HUES6 (cell line): ENCODE measurements at regions not wholly inside any gene's neighbourhood (a gene's known extent, or its start where the extent isn't known, plus 50 kb on each side); places are given as distances from the start of the nearest gene placed in this dataset.

Experiments
- H3K27ac ChIP-seq: 2 replicates; pipeline ENCODE4 v1.7.0; 2013; ENCODE audit warnings: low read depth, mild to moderate bottlenecking, low read length, inconsistent platforms
- H3K27me3 ChIP-seq: 2 replicates; pipeline ENCODE4 v1.6.1; 2013; ENCODE audit warnings: low read length; ENCODE audit not compliant: control insufficient read depth, insufficient read depth
- H3K36me3 ChIP-seq: 2 replicates; pipeline ENCODE4 v1.6.1; 2013; ENCODE audit warnings: low read length; ENCODE audit not compliant: control insufficient read depth, insufficient read depth
- H3K4me1 ChIP-seq: 2 replicates; pipeline ENCODE4 v1.6.1; 2013; ENCODE audit warnings: low read length; ENCODE audit not compliant: control insufficient read depth, insufficient read depth
- H3K4me3 ChIP-seq: 2 replicates; pipeline ENCODE4 v1.5.1; 2013; ENCODE audit warnings: low read depth, low read length
- H3K9ac ChIP-seq: one replicate; pipeline ENCODE4 v1.6.1; 2013; ENCODE audit warnings: mild to moderate bottlenecking, low read length
- H3K9me3 ChIP-seq: 2 replicates; pipeline ENCODE4 v1.6.1; 2013; ENCODE audit warnings: low read depth, low read length; ENCODE audit not compliant: control insufficient read depth, insufficient read depth

- H3K4me3 ChIP-seq: no peak overlapping the region
- H3K9ac ChIP-seq: no peak overlapping the region
- peaks cover 12% of the 10 kb centered on the region for H3K4me1 ChIP-seq
- H3K9me3 ChIP-seq: peaks cover 10% of the 10 kb centered on the region; the same call in 1 of the 2 replicates
- H3K36me3 ChIP-seq: no peaks in the 10 kb centered on the region
- no peaks in the 10 kb centered on the region for H3K27me3 ChIP-seq
- no peak overlapping the region for H3K27ac ChIP-seq
These were observed 451.9 kb downstream of the ETS1 start for GRCh38 chr11:128135451-128135850.

- Histone ChIP-seq H3K9ac (no peak overlapping the region), H3K27ac (no peak overlapping the region), H3K9me3 (0 out of 2 replicates have a peak, but pooled peaks cover 2% of the 10 kb centered on the region), H3K4me3 (no peak overlapping the region), H3K4me1 (peaks cover 12% of the 10 kb centered on the region), H3K36me3 (no peaks in the 10 kb centered on the region), H3K27me3 (no peaks in the 10 kb centered on the region)
These were observed 453.9 kb downstream of the ETS1 start for GRCh38 chr11:128133501-128133900.

- H3K27me3 ChIP-seq: no peaks in the 10 kb centered on the region
- H3K9me3 ChIP-seq: no peaks in the 10 kb centered on the region
- no peak overlapping the region for H3K4me3 ChIP-seq
- no peaks in the 10 kb centered on the region for H3K36me3 ChIP-seq
- peaks cover 8% of the 10 kb centered on the region; the same call in 1 of the 2 replicates for H3K4me1 ChIP-seq
- H3K27ac ChIP-seq: no peak overlapping the region
- H3K9ac ChIP-seq: no peak overlapping the region
These were observed 457.3 kb downstream of the ETS1 start for GRCh38 chr11:128130052-128130451.

- H3K27ac ChIP-seq: no peak overlapping the region
- no peaks in the 10 kb centered on the region for H3K36me3 ChIP-seq
- no peaks in the 10 kb centered on the region for H3K9me3 ChIP-seq
- H3K4me1 ChIP-seq: no peaks in the 10 kb centered on the region
- no peaks in the 10 kb centered on the region for H3K27me3 ChIP-seq
- H3K9ac ChIP-seq: no peak overlapping the region
- no peak overlapping the region for H3K4me3 ChIP-seq
These were observed 461.6 kb downstream of the ETS1 start for GRCh38 chr11:128125723-128126122.

DNA sequence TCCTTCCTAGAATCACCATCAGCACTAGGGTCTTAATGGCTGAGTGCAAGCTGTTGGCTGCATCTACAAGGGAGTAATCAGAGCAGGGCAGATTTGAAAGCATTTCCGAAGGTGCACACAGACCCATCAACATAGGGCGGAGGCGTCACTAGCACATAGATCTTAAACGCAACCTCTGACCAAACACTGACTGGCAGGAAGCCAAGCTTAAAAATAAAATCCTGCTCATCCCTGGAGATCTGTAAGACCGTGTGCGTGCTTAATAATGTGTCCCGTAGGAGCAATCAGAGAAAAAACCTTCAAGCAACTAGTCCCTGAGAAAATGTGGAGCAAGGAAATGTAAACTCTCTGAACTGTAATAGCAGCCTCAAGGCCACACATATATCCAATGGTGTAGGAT lies 470.5 kb downstream of the ETS1 start:
- no peak overlapping the region for H3K4me3 ChIP-seq
- H3K36me3 ChIP-seq: no peaks in the 10 kb centered on the region
- no peaks in the 10 kb centered on the region for H3K27me3 ChIP-seq
- no peak overlapping the region for H3K27ac ChIP-seq
- no peaks in the 10 kb centered on the region for H3K9me3 ChIP-seq
- no peak overlapping the region for H3K9ac ChIP-seq
- no peaks in the 10 kb centered on the region for H3K4me1 ChIP-seq

- no peak overlapping the region for H3K27ac ChIP-seq
- H3K4me1 ChIP-seq: no peaks in the 10 kb centered on the region
- no peaks in the 10 kb centered on the region for H3K36me3 ChIP-seq
- no peak overlapping the region for H3K9ac ChIP-seq
- H3K4me3 ChIP-seq: no peak overlapping the region
- H3K27me3 ChIP-seq: no peaks in the 10 kb centered on the region
- no peaks in the 10 kb centered on the region for H3K9me3 ChIP-seq
These were observed 470.9 kb downstream of the ETS1 start for GRCh38 chr11:128116447-128116846.

DNA sequence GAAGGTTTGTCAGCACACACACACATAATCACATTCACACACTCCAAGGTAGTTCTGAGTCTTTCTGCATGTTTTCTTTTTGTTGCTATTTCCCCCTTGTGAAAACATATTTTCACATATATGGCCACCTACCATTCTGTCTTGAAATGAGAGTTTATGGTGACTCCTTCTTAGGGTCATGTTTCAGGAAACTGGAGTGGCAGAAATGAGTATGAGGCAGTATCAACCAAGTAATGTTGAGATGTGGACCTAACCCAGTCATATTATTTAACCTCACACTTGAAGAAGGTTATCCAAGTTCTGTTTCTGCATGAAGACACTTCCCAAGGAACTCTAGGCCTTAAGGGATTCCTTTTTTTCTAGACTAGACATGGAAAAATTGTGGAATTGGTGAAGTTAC lies 481.4 kb downstream of the ETS1 start:
- Histone ChIP-seq H3K27ac (no peak overlapping the region), H3K36me3 (no peaks in the 10 kb centered on the region), H3K9ac (no peak overlapping the region), H3K9me3 (no peaks in the 10 kb centered on the region), H3K27me3 (no peaks in the 10 kb centered on the region), H3K4me3 (no peak overlapping the region), H3K4me1 (no peaks in the 10 kb centered on the region)

- Histone ChIP-seq H3K27ac (no peak overlapping the region), H3K27me3 (no peaks in the 10 kb centered on the region), H3K4me3 (no peak overlapping the region), H3K36me3 (no peaks in the 10 kb centered on the region), H3K9ac (no peak overlapping the region), H3K9me3 (no peaks in the 10 kb centered on the region), H3K4me1 (no peaks in the 10 kb centered on the region)
These were observed 481.8 kb downstream of the ETS1 start for GRCh38 chr11:128105511-128105910.

- H3K27me3 ChIP-seq: no peaks in the 10 kb centered on the region
- H3K27ac ChIP-seq: no peak overlapping the region
- no peaks in the 10 kb centered on the region for H3K36me3 ChIP-seq
- no peaks in the 10 kb centered on the region for H3K9me3 ChIP-seq
- no peaks in the 10 kb centered on the region for H3K4me1 ChIP-seq
- no peak overlapping the region for H3K4me3 ChIP-seq
- H3K9ac ChIP-seq: no peak overlapping the region
These were observed 484.0 kb downstream of the ETS1 start for GRCh38 chr11:128103278-128103873.

GRCh38 chr11:128098781-128099180 lies 488.6 kb downstream of the ETS1 start:
- H3K4me1 ChIP-seq: no peaks in the 10 kb centered on the region
- no peaks in the 10 kb centered on the region for H3K27me3 ChIP-seq
- H3K9ac ChIP-seq: no peak overlapping the region

DNA sequence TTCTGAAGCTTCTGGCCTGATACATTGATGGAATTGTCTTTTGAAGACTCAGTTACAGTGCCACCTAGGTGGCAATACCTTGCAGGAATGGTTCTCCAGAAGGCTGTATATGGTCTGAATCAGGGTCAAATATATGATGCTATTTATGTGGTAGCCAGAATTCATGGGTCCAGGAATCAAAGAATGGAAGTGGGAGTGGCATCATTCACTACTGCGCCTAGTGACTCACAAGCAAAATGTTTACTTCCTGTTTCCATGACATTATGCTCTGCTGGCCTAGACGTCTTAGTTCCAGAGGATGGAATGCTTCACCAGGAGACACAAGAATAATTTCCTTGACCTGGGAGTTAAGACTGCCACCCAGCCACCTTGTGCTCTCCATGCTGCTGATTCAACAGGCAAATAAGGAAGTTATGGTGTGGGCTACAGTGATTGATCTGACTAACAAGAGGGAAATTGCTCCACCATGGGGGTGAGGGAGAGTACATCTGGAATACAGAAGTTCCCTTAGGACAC lies 491.8 kb downstream of the ETS1 start:
- peaks cover 3% of the 10 kb centered on the region; the same call in 1 of the 2 replicates for H3K9me3 ChIP-seq

More at GRCh38 chr11:128098781-128099180, 488.6 kb downstream of the ETS1 start:
- H3K27ac ChIP-seq: no peak overlapping the region
- H3K9me3 ChIP-seq: no peaks in the 10 kb centered on the region
- no peak overlapping the region for H3K4me3 ChIP-seq
- no peaks in the 10 kb centered on the region for H3K36me3 ChIP-seq

More for the DNA sequence above, 491.8 kb downstream of the ETS1 start:
- Histone ChIP-seq H3K4me1 (no peaks in the 10 kb centered on the region), H3K27me3 (no peaks in the 10 kb centered on the region), H3K4me3 (no peak overlapping the region), H3K27ac (no peak overlapping the region), H3K36me3 (no peaks in the 10 kb centered on the region), H3K9ac (no peak overlapping the region)
